SK-N-MC (cell line): ENCODE measurements at regions not wholly inside any gene's neighbourhood (a gene's known extent, or its start where the extent isn't known, plus 50 kb on each side); places are given as distances from the start of the nearest gene placed in this dataset.
"Not testable (repeated sequence)": the region's sequence is repeated elsewhere in the genome, so short reads cannot be mapped to it uniquely, and the experiment has no call there.

Source experiments
- EZH2 ChIP-seq: fragments of 200-600 bp; sonication (generic); IDR thresholded peaks from one replicate; pipeline ENCODE4 v1.6.1; 2017; ENCODE audit warnings: antibody characterized with exemption
- POLR2AphosphoS5 ChIP-seq: IDR thresholded peaks from 2 replicates; pipeline ENCODE4 v1.6.1; 2012; ENCODE audit warnings: mild to moderate bottlenecking, low read depth, low read length, borderline replicate concordance

GRCh38 chr2:223330747-223331146 lies 271.4 kb downstream of the SCG2 start:
- not testable (repeated sequence) for TF ChIP-seq EZH2, POLR2AphosphoS5
